Testis (tissue), 2 donors: ENCODE measurements at regions not wholly inside any gene's neighbourhood (a gene's known extent, or its start where the extent isn't known, plus 50 kb on each side); places are given as distances from the start of the nearest gene placed in this dataset.

Experiments used
- CTCF ChIP-seq, 3 experiments: fragments of 450-650 bp in 2 of 3; fragments of 200-600 bp in 1 of 3; sonication (generic) in 1 of 3; IDR thresholded peaks; one replicate each; pipeline ENCODE4 v1.5.1; 2016 to 2019; ENCODE audit warnings: antibody characterized with exemption in 3 of 3, mild to moderate bottlenecking in 2 of 3, moderate library complexity in 1 of 3
- POLR2A ChIP-seq: fragments of 450-650 bp; IDR thresholded peaks from one replicate; pipeline ENCODE4 v1.6.1; 2017; ENCODE audit warnings: antibody characterized with exemption, mild to moderate bottlenecking, moderate library complexity

GRCh38 chr1:102799496-102799895 lies 308.8 kb downstream of the COL11A1 start:
- TF ChIP-seq CTCF (IDR thresholded peaks at IDR 0.05) (no peak), POLR2A (no peak)
